GM12878 (cell line): ENCODE measurements at regions not wholly inside any gene's neighbourhood (a gene's known extent, or its start where the extent isn't known, plus 50 kb on each side); places are given as distances from the start of the nearest gene placed in this dataset.

Source experiments
- ATAC-seq: fragments of 200-7000 bp; cut with Tn5 transposase; 3 replicates; pipeline ENCODE4 v1.9.1; 2020; ENCODE audit warnings: mild to moderate bottlenecking, moderate library complexity
- BruUV-seq: library from RNA; stranded (reverse); fragments of 400-500 nt; replicated peaks from 2 replicates; lab custom pipeline; 2021; lab: Mats Ljungman, UMichigan
- CTCF ChIA-PET: fragments of 300-600 bp; sonication (Branson Sonifier 250); formaldehyde crosslinking; extraction: SDS; loops from one replicate; lab custom pipeline; 2021; ENCODE audit warnings: inconsistent platforms; lab: Yijun Ruan, JAX
- POLR2A ChIA-PET: fragments of 350-600 bp; formaldehyde crosslinking; extraction: SDS; loops from one replicate; lab custom pipeline; 2021; ENCODE audit warnings: inconsistent platforms; lab: Charles Lee
- RAD21 ChIA-PET: fragments of 300-600 bp; sonication (Branson Sonifier 250); formaldehyde crosslinking; loops from one replicate; lab custom pipeline; 2023; ENCODE audit warnings: antibody characterized with exemption; ENCODE audit not compliant: unreplicated experiment; lab: Charles Lee
- SMC1A ChIA-PET: fragments of 300-600 bp; sonication (Branson Sonifier 250); formaldehyde crosslinking; loops from one replicate; lab custom pipeline; 2023; ENCODE audit not compliant: unreplicated experiment, uncharacterized antibody; lab: Charles Lee
- DNase-seq: peaks from one replicate; pipeline ENCODE4 v3.0.0-alpha.2; 2011; ENCODE audit warnings: low read depth, low spot score
- FAIRE-seq: peaks from 3 replicates; lab custom pipeline; 2011; peaks lifted over from hg19 to GRCh38; lab: Jason Lieb, UNC
- H2AFZ ChIP-seq: 2 replicates; pipeline ENCODE4 v1.6.0; 2011; ENCODE audit warnings: low read depth, low read length, control low read depth; ENCODE audit not compliant: control insufficient read depth
- H3K27ac ChIP-seq: 2 replicates; pipeline ENCODE4 v1.5.1; 2011; ENCODE audit warnings: control low read depth; ENCODE audit not compliant: control insufficient read depth, insufficient read depth
- H3K27me3 ChIP-seq, 2 experiments: replicated peaks in 1 of 2; 2 replicates each; pipeline versions ENCODE4 v1.6.0 to v1.6.1; 2011; ENCODE audit warnings: low read length in 1 of 2; ENCODE audit not compliant: control insufficient read depth in 2 of 2, insufficient read depth in 2 of 2
- H3K36me3 ChIP-seq, 2 experiments: 2 replicates each; pipeline ENCODE4 v1.5.1; 2011; ENCODE audit warnings: low read length in 1 of 2; ENCODE audit not compliant: control insufficient read depth in 2 of 2, insufficient read depth in 2 of 2
- H3K4me1 ChIP-seq: 2 replicates; pipeline ENCODE4 v1.6.1; 2011; ENCODE audit warnings: mild to moderate bottlenecking, low read length, moderate library complexity, mixed read lengths; ENCODE audit not compliant: control insufficient read depth, insufficient read depth
- H3K4me2 ChIP-seq: 2 replicates; pipeline ENCODE4 v1.6.0; 2011; ENCODE audit warnings: control low read depth; ENCODE audit not compliant: control insufficient read depth, insufficient read depth
- H3K4me3 ChIP-seq: fragments of 200-600 bp; sonication (generic); 2 replicates; pipeline ENCODE4 v1.5.1; 2016
- H3K79me2 ChIP-seq: 2 replicates; pipeline ENCODE4 v1.6.0; 2011; ENCODE audit warnings: low read length; ENCODE audit not compliant: control insufficient read depth, insufficient read depth
- H3K9ac ChIP-seq: 2 replicates; pipeline ENCODE4 v1.8.0; 2011; ENCODE audit warnings: low read length, control low read depth, mixed read lengths; ENCODE audit not compliant: control insufficient read depth, insufficient read depth
- H3K9me3 ChIP-seq: replicated peaks from 3 replicates; pipeline ENCODE4 v1.5.1; 2011; ENCODE audit warnings: mild to moderate bottlenecking, low read length; ENCODE audit not compliant: control insufficient read depth, insufficient read depth
- H4K20me1 ChIP-seq: 2 replicates; pipeline ENCODE4 v1.6.0; 2011; ENCODE audit not compliant: control insufficient read depth, insufficient read depth
- BMI1 ChIP-seq: fragments of 450-650 bp; IDR thresholded peaks from 2 replicates; pipeline ENCODE4 v1.6.1; 2016; ENCODE audit warnings: mild to moderate bottlenecking, moderate library complexity, borderline replicate concordance
- CHD4 ChIP-seq: fragments of 200-600 bp; sonication (generic); IDR thresholded peaks from 2 replicates; pipeline ENCODE4 v1.6.1; 2016; ENCODE audit warnings: mild to moderate bottlenecking
- E2F8 ChIP-seq: fragments of 450-650 bp; IDR thresholded peaks from 2 replicates; pipeline ENCODE4 v1.6.1; 2018; ENCODE audit warnings: mild to moderate bottlenecking, low read depth, moderate library complexity; ENCODE audit not compliant: partially characterized antibody
- IRF5 ChIP-seq: fragments of 450-650 bp; IDR thresholded peaks from 2 replicates; pipeline ENCODE4 v1.6.1; 2017; ENCODE audit warnings: borderline replicate concordance
- NR2C2 ChIP-seq: IDR thresholded peaks from 2 replicates; pipeline ENCODE4 v1.6.1; 2011; ENCODE audit warnings: borderline replicate concordance, low read depth; ENCODE audit not compliant: control insufficient read depth, insufficient read length
- SP1 ChIP-seq: IDR thresholded peaks from one replicate; pipeline ENCODE4 v1.6.1; 2011; ENCODE audit warnings: low read depth, low read length
- USF2 ChIP-seq: IDR thresholded peaks from 2 replicates; pipeline ENCODE4 v1.6.1; 2011; ENCODE audit warnings: low read depth, low read length, improper control_type of control experiment, borderline replicate concordance
- YY1 ChIP-seq: IDR thresholded peaks from 2 replicates; pipeline ENCODE4 v1.6.1; 2011; ENCODE audit warnings: low read depth, mild to moderate bottlenecking, low read length
- WGBS: methylation state at CpG from one replicate; pipeline ENCODE4 v1.1.6; 2016; ENCODE audit warnings: low lambda C conversion rate; ENCODE audit not compliant: insufficient replicate concordance, insufficient coverage; ENCODE audit errors: missing lambda C conversion rate; 5-methylcytosine and 5-hydroxymethylcytosine counted together
- in situ Hi-C: fragments of 300-500 bp; cut with MboI; formaldehyde crosslinking; loops from 9 replicates; pipeline ENCODE4 v1.14.3; 2018; ENCODE audit warnings: mixed read lengths
- intact Hi-C: fragments of 100-400 bp; cut with micrococcal nuclease; formaldehyde crosslinking; loops from one replicate; pipeline ENCODE4 v1.14.2; 2022; ENCODE audit not compliant: unreplicated experiment

- Histone ChIP-seq H3K4me2 (no peak overlapping the region), H3K9me3 (no peaks in the 10 kb centered on the region; the same call in 2 of the 3 replicates), H3K27ac (no peak overlapping the region), H3K4me1 (no peaks in the 10 kb centered on the region), H3K36me3 (no peaks in the 10 kb centered on the region), H3K9ac (no peak overlapping the region), H3K79me2 (no peaks in the 10 kb centered on the region), H4K20me1 (no peaks in the 10 kb centered on the region), H3K27me3 (no peaks in the 10 kb centered on the region), H2AFZ (no peak overlapping the region), H3K4me3 (no peak overlapping the region)
- ChIA-PET POLR2A (no interaction called here), RAD21 (no interaction called here), CTCF (no interaction called here), SMC1A (interaction anchor here (1.2 to 1.3 kb wide), 2 partner anchors 8 to 11 kb away, joined by 3 read pairs; no protein-coding TSS in a partner anchor)
- no peak for TF ChIP-seq NR2C2
- TF ChIP-seq SP1 = no peak
- no peak for TF ChIP-seq BMI1
- TF ChIP-seq IRF5 = no peak
- TF ChIP-seq USF2 = no peak
- no peak for TF ChIP-seq CHD4
- TF ChIP-seq E2F8 = no peak
- TF ChIP-seq YY1 = no peak
- WGBS = 30% methylated on average over 6 of the region's 6 CpGs
- in situ Hi-C loops = no loop called here
- intact Hi-C loops = no loop called here
- no peak for ATAC-seq
- BruUV-seq = no TSS peak
- DNase-seq = no peak
- FAIRE-seq = no peak
Observed at GRCh38 chr5:5967373-5967772, 411.0 kb downstream of the MED10 start.
